Stomach (tissue), 8 donors: ENCODE measurements at regions not wholly inside any gene's neighbourhood (a gene's known extent, or its start where the extent isn't known, plus 50 kb on each side); places are given as distances from the start of the nearest gene placed in this dataset.

Source experiments
- DNase-seq, 2 donors: peaks; one replicate each; pipeline versions ENCODE4 v3.0.0 to v3.0.0-alpha.2; 2013 to 2019
- H3K27ac ChIP-seq, 5 donors: fragments of 200-600 bp in 4 of 5; sonication (generic) in 4 of 5; one replicate each; pipeline ENCODE4 v1.5.1; 2013 to 2019; ENCODE audit warnings: mild to moderate bottlenecking in 1 of 5, moderate library complexity in 1 of 5
- H3K27me3 ChIP-seq, 3 donors: fragments of 200-600 bp; sonication (generic); one replicate each; pipeline ENCODE4 v1.5.1; 2017 to 2019; ENCODE audit warnings: mixed run types in 1 of 3
- H3K36me3 ChIP-seq, 4 donors: fragments of 200-600 bp; sonication (generic); 1 replicate in 3 of 4; 2 replicates in 1 of 4; pipeline ENCODE4 v1.5.1; 2016 to 2019
- H3K4me1 ChIP-seq, 4 donors: fragments of 200-600 bp; sonication (generic); one replicate each; pipeline ENCODE4 v1.5.1; 2016 to 2019
- H3K4me3 ChIP-seq, 4 donors: fragments of 200-600 bp; sonication (generic) in 3 of 4; one replicate each; pipeline ENCODE4 v1.5.1; 2016 to 2019; ENCODE audit warnings: mild to moderate bottlenecking in 1 of 4
- H3K9me3 ChIP-seq, 4 donors: fragments of 200-600 bp; sonication (generic); one replicate each; pipeline ENCODE4 v1.5.1; 2016 to 2019
- EP300 ChIP-seq: sonication (generic); formaldehyde crosslinking; IDR thresholded peaks from one replicate; pipeline ENCODE4 v1.6.1; 2017; ENCODE audit warnings: antibody characterized with exemption
- POLR2A ChIP-seq, 4 donors: fragments of 450-650 bp; IDR thresholded peaks; one replicate each; pipeline ENCODE4 v1.6.1; 2016; ENCODE audit warnings: antibody characterized with exemption in 4 of 4, control low read depth in 2 of 4, mild to moderate bottlenecking in 1 of 4, moderate library complexity in 1 of 4
- POLR2AphosphoS5 ChIP-seq, 3 donors: sonication (generic); formaldehyde crosslinking; IDR thresholded peaks; one replicate each; pipeline ENCODE4 v1.6.1; 2016; ENCODE audit warnings: antibody characterized with exemption in 3 of 3
- WGBS, 5 donors: extraction: QIAGEN DNeasy Blood & Tissue Kit in 3 of 5; methylation state at CpG; one replicate each; pipeline versions ENCODE4 v1.1.5 to v1.1.7; 2013 to 2018; 5-methylcytosine and 5-hydroxymethylcytosine counted together
- intact Hi-C: fragments of 100-400 bp; cut with DNase I; formaldehyde crosslinking; loops from one replicate; pipeline ENCODE4 v1.15.1; 2023; ENCODE audit warnings: low total_unique reads
- TF ChIP-seq, protein P1 (sequence below), 7 experiments: fragments of 450-650 bp in 4 of 7; fragments of 200-600 bp in 3 of 7; sonication (generic) in 3 of 7; IDR thresholded peaks; one replicate each; pipeline ENCODE4 v1.5.1; 2016 to 2019; ENCODE audit warnings: antibody characterized with exemption in 7 of 7, control low read depth in 2 of 7, mild to moderate bottlenecking in 1 of 7
- donor health status: healthy with polysubstance abuse.
- donor health status: Bipolar disorder and iron deficiency.
- donor health status: healthy.

DNA sequence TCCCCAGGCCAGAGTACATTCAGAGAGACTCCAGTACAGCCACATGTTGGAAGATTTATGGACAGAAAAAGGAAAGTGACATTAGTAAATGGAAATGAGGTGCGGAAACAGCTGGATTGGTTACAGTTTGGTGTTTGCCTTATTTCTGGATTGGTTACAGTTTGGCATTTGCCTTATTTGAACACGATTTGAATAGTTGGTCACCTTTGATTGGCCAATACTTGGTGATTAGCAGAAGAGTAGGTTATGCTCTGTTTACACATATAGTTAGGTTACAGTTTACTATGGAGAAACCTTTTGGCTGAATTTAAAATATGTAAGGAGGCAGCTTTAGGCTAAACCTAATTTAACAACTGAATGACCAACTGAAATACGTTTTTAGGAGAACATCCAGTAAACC is 173.7 kb downstream of the AASDH start:
- Histone ChIP-seq H3K27ac (no peak overlapping the region), H3K27me3 (no peaks in the 10 kb centered on the region), H3K4me1 (peaks cover 0 to 7% (median 0%) of the 10 kb centered on the region in 4 donors), H3K36me3 (no peaks in the 10 kb centered on the region), H3K9me3 (peaks cover 0 to 10% (median 8%) of the 10 kb centered on the region in 4 donors), H3K4me3 (no peak overlapping the region)
- no peak for DNase-seq
- TF ChIP-seq POLR2A (IDR thresholded peaks at IDR 0.05) = no peak
- no peak for TF ChIP-seq EP300
- TF ChIP-seq, protein P1, sequence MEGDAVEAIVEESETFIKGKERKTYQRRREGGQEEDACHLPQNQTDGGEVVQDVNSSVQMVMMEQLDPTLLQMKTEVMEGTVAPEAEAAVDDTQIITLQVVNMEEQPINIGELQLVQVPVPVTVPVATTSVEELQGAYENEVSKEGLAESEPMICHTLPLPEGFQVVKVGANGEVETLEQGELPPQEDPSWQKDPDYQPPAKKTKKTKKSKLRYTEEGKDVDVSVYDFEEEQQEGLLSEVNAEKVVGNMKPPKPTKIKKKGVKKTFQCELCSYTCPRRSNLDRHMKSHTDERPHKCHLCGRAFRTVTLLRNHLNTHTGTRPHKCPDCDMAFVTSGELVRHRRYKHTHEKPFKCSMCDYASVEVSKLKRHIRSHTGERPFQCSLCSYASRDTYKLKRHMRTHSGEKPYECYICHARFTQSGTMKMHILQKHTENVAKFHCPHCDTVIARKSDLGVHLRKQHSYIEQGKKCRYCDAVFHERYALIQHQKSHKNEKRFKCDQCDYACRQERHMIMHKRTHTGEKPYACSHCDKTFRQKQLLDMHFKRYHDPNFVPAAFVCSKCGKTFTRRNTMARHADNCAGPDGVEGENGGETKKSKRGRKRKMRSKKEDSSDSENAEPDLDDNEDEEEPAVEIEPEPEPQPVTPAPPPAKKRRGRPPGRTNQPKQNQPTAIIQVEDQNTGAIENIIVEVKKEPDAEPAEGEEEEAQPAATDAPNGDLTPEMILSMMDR (IDR thresholded peaks at IDR 0.05) = no peak
- no peak for TF ChIP-seq POLR2AphosphoS5 (IDR thresholded peaks at IDR 0.05)
- intact Hi-C loops = no loop called here
- 56 to 90% (median 62%) methylated on average over 3 of the region's 3 CpGs for WGBS, 5 donors

DNA sequence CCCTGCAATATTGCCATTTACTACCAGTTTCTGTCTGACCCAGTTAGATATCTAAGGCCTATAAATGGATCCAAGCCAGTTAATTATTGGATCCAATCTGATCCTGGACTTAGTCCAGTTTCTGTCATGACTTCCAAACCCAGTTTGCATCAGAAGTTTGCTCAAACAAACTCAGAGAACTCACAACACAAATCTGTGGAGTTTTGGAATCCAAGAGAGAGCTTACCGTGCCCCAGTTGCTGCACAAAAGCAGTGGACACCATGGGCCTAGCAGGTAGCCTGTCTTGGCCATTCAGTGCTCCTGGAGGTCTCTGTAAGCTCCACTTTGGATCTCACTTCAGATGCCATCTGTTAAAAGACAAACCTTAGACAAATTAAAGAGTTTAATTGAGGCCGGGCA is 174.5 kb downstream of the AASDH start:
- H3K4me1 ChIP-seq = peaks cover 0 to 7% (median 0%) of the 10 kb centered on the region in 4 donors
- H3K27me3 ChIP-seq = no peaks in the 10 kb centered on the region
- H3K36me3 ChIP-seq = no peaks in the 10 kb centered on the region
- H3K27ac ChIP-seq = no peak overlapping the region
- 68 to 81% (median 72%) methylated on average over 2 of the region's 2 CpGs for WGBS, 5 donors
- no peak for TF ChIP-seq EP300
- TF ChIP-seq, protein P1 (IDR thresholded peaks at IDR 0.05) = no peak
- TF ChIP-seq POLR2A (IDR thresholded peaks at IDR 0.05) = no peak
- TF ChIP-seq POLR2AphosphoS5 (IDR thresholded peaks at IDR 0.05) = no peak
- intact Hi-C loops = no loop called here
- no peak for DNase-seq
- no peak overlapping the region for H3K4me3 ChIP-seq
- peaks cover 0 to 10% (median 8%) of the 10 kb centered on the region in 4 donors for H3K9me3 ChIP-seq

DNA sequence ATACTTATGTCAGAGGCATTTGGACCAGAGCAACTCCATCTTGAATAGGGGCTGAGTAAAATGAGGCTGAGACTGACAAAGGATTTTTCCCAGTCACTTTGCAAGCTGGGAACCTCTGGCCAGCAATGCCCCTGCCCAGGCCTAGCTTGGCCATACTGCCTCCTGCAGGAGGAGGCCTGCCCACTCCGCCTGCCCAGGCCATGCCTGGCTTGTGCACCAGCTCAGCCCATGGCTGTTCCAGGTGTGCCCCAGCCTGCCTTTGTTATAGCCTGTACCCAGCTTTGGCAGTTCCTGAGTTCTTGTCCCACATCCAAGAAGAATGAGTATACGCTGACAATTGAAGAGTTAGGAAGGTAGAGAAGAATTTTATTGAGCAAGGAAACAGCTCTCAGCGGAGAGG is 176.1 kb downstream of the AASDH start:
- H3K4me1 ChIP-seq = peaks cover 0 to 7% (median 0%) of the 10 kb centered on the region in 4 donors
- H3K9me3 ChIP-seq = peaks cover 0 to 10% (median 8%) of the 10 kb centered on the region in 4 donors
- H3K4me3 ChIP-seq = no peak overlapping the region
- H3K27me3 ChIP-seq = no peaks in the 10 kb centered on the region
- no peak for DNase-seq
- no peaks in the 10 kb centered on the region for H3K36me3 ChIP-seq
- 89 to 95% (median 91%) methylated on average over 3 of the region's 3 CpGs for WGBS, 5 donors
- TF ChIP-seq, protein P1 (IDR thresholded peaks at IDR 0.05) = no peak
- TF ChIP-seq POLR2A (IDR thresholded peaks at IDR 0.05) (no peak), EP300 (no peak), POLR2AphosphoS5 (IDR thresholded peaks at IDR 0.05) (no peak)
- intact Hi-C loops = no loop called here
- no peak overlapping the region for H3K27ac ChIP-seq

DNA sequence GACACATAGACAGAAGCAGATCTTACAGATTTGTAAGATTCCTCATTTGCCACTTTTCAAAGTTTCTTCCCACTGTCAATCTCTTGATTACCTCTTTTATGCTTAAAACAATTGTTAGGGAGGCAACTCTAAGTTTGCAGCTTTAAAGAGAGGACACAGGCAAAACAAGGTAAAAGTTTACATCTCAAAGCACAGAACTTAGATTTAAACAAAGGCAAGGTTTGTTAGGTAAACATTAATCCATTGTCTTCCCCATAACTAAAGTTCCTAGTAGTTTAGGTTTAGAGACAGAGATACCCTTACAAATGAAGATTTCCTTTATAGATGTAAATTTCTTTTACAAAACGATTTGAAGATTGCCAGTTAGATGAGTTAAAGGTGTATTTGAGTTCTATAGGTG is 176.9 kb downstream of the AASDH start:
- DNase-seq = no peak
- TF ChIP-seq, protein P1 (IDR thresholded peaks at IDR 0.05) = no peak
- TF ChIP-seq POLR2A (IDR thresholded peaks at IDR 0.05) (no peak), POLR2AphosphoS5 (IDR thresholded peaks at IDR 0.05) (no peak), EP300 (no peak)
- Histone ChIP-seq H3K4me1 (peaks cover 0 to under 1% (median 0%) of the 10 kb centered on the region in 4 donors), H3K9me3 (peaks cover 0 to 10% (median 8%) of the 10 kb centered on the region in 4 donors), H3K27ac (no peak overlapping the region), H3K27me3 (no peaks in the 10 kb centered on the region), H3K36me3 (no peaks in the 10 kb centered on the region), H3K4me3 (no peak overlapping the region)
- intact Hi-C loops = no loop called here
- 30 to 58% (median 48%) methylated on average over 1 of the region's 1 CpG for WGBS, 5 donors
